HepG2 (cell line): ENCODE measurements at regions not wholly inside any gene's neighbourhood (a gene's known extent, or its start where the extent isn't known, plus 50 kb on each side); places are given as distances from the start of the nearest gene placed in this dataset.

Experiments
- CREB1 ChIP-seq, 2 experiments: fragments of 450-650 bp in 1 of 2; IDR thresholded peaks; 2 replicates each; pipeline ENCODE4 v1.6.1; 2016 to 2017; ENCODE audit warnings: control low read depth in 1 of 2, mild to moderate bottlenecking in 1 of 2, missing compliant biosample characterization in 1 of 2, missing genetic modification characterization in 1 of 2
- ESRRA ChIP-seq: sonication (generic); formaldehyde crosslinking; IDR thresholded peaks from 2 replicates; pipeline ENCODE4 v1.5.1; 2020; ENCODE audit warnings: mild to moderate bottlenecking, low read depth, missing genetic modification reagents
- FOXJ3 ChIP-seq: sonication (generic); formaldehyde crosslinking; IDR thresholded peaks from 2 replicates; pipeline ENCODE4 v1.4.0; 2020; ENCODE audit warnings: missing genetic modification reagents, mild to moderate bottlenecking, borderline replicate concordance

DNA sequence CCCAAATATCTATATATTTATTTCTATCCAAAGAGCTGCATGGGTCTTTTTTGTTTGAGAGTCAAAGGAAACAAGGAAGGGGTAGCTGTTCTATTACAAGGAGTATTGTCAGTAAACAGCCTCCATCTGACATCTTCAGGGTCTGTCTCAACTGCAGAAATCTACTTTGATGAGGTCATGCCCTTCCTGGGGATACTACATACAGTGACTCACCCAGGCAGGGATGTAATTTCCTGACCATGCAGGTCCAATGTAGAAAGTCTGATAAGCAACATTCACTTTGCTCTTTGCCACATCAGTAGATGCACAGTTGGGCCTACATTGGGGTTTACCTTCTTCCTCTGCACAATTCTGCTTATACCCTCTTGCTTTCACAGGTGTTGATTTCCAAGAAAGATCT, 165.5 kb downstream of the TLR4 start:
- TF ChIP-seq ESRRA (CRISPR knock-in tag) (no peak), CREB1 (IDR thresholded peaks at IDR 0.05) (no peak), CREB1 (CRISPR knock-in tag; IDR thresholded peaks at IDR 0.05) (no peak), FOXJ3 (no peak)
